CD4-positive, alpha-beta T cell treated with Interferon alpha-2 for 1 hour (primary cell): ENCODE measurements at regions not wholly inside any gene's neighbourhood (a gene's known extent, or its start where the extent isn't known, plus 50 kb on each side); places are given as distances from the start of the nearest gene placed in this dataset.

Source experiments
- DNase-seq, 2 donors: peaks; one replicate each; pipeline ENCODE4 v3.0.0-alpha.2; 2020 to 2022

DNA sequence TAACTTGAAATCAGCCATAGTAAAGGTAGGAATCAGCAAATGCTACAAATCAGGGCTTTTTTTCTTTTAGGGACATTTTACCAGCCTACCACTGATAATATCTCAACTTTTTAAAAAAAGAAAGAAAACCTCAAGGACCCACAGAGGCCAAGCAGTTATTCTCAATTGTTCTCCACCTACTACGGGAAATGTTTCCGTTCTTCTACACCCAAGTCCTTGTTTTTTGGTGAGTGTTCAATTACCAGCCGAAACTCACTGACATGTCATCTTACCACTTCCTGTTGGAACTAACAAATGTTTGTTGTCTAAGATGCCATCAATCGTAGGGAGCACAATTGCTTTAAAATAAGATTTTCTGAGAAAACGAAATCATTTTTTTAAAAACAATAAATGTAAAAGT is 50.2 kb upstream of the CDK1 start:
- peak; percentile 41 to 88 for DNase-seq

DNA sequence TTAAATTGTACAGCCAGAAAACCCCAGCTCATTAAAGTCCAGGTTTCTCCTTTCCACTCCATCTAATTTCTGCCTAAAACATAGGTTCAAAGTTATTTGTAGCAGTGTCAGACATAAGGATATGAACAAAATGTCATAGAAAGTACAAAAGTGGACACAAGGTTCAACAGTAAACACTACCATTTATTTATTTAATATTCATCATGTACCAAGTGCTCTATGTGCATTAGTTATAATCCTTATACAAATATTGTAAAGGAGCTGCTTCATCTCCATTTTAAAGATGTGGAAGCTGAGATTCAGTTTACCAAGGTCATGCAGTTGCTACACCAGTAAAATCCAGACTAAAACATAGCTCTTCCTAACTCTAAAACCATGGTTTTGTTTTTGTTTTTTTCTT is 52.0 kb upstream of the CDK1 start:
- DNase-seq, result no peak

DNA sequence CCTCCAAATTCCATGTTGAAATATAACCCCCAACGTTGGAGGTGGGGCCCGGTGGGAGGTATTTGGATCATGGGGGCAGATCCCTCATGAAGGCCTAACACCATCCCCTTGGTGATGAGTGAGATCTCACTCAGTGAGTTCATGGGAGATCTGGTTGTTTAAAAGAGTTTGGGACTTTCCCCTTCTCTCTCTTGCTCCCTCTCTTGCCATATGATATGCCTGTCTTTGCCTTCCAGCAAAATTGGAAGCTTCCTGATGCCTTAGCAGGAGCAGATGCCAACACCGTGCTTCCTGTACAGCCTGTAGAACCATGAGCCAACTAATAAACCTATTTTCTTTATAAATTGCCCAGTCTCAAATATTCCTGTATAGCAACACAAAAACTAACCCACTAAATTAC is 55.7 kb upstream of the CDK1 start:
- no peak for DNase-seq

DNA sequence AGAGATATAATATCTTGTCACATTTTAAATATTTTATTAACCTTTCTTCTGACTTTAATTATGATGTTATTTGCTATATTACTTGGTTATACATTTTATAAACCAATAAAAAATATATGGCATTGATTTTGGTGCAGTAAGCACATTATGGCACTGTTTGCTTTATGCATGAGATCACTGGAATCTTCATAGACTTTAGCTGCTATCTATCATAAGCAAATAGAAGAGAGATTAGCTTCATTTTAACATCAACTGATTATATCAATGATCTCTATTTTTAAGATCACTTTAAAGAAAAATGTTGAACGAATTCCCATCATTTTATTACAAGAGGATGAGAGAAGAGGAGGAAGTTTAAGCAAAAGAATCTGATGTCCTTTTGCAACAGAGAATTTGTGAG is 58.6 kb upstream of the CDK1 start:
- no peak for DNase-seq

DNA sequence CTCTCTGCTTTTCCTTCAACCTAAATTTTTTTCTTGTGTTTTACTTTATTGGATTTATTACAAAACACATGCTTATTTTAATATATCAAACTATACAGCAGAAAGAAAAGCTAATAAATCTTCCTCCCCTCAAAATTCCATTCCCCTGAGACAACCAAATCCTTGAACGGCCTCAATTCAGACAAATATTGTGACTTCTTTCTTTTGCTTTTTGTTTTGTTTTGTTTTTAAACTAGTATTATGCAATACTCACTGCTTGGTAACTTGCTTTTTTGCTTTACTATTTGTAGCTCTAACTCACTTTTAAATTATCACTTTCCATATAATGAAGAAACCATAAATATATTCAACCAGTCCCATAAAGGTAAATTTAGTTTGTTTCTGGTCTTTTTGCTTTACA is 59.4 kb upstream of the CDK1 start:
- DNase-seq, result no peak

DNA sequence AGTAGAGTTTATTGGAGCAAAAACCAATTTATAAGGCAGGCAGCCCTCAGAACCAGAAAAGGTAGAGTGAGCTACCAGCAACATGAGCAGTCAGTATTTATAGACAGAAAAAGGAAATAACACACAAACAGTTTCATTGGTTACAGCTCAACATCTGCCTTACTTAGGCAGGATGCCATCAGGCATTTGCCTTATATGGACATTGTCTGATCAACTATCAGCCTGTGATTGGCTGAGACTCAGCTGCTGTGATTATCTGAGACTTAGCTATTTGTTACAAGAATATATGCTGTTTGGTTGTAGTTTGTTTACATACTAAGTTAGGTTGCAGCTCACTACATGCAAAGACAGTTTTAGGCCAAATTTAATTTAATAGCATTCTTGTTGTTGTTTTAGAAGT is 60.4 kb upstream of the CDK1 start:
- no peak for DNase-seq

DNA sequence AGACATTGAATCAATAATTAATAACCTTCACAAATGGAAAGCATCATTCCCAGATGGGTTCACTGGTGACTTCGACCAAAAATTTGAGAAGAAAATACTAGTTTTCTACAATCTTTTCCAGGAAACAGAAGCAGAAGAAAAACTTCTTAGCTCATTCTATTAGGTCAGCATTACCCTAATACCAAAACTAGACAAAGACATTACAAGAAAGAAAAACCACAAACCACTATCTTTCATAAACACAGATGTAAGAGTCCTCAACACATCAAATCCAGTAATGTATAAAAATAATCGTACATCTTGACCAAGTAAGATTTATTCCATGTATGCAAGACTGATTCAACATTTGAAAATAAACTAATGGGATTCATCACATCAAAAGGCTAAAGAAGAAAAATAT is 64.0 kb upstream of the CDK1 start:
- DNase-seq, result peak in 1 of 2 donors; percentile 60

DNA sequence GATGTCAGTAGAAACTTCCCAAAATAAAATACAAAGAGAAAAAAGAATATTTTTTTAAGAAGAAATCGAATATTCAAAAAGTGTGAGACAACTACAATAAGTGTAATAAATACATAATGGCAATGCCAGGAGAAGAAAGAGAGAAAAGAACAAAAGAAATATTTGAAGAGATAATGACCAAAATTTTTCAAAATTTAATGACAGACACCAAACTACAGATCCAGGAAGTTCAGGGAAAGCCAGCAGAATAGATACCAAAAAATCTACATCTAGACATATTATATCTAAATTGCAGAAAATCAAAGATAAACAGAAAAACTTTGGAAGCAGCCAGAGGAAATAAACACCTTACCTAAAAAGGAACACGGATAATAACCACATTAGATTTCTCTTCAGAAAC is 66.8 kb upstream of the CDK1 start:
- no peak for DNase-seq

DNA sequence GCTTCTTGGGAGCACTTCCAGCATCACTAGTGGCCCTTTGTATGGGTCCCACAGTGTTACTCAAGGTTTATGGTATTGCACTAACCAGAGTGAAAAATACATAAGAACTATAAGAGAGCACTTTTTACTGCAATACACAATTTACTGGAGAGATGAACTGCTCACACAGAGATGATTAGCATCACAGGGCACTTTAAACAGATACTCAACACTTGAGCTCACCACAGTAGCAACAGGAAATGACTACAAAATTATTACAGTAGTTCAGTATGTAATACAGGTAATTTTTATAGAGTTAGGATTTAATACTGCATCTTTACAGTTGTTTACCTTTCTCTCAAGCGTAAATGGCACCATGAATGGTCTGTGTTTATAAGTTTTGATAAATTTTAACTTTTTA is 68.2 kb upstream of the CDK1 start:
- DNase-seq, result no peak

DNA sequence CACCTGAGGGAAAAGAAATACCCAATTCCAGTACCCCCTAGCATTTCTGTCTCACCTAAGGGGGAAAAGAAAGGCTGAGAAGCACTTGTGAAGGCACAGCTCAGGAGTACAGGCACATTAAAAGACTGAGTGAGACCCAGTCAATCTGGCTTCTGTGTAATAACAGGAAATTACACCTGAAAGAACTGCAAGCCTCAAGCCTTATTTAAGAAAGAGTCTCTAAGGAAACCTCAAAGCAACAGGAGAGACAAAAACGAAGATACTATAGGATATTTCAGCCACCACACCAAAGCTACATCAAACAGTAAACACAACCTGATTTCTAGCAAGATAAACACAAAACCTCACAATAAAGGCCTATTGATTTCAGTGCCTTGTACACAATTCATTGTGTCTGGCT is 69.6 kb upstream of the CDK1 start:
- peak in 1 of 2 donors; percentile 62 for DNase-seq

DNA sequence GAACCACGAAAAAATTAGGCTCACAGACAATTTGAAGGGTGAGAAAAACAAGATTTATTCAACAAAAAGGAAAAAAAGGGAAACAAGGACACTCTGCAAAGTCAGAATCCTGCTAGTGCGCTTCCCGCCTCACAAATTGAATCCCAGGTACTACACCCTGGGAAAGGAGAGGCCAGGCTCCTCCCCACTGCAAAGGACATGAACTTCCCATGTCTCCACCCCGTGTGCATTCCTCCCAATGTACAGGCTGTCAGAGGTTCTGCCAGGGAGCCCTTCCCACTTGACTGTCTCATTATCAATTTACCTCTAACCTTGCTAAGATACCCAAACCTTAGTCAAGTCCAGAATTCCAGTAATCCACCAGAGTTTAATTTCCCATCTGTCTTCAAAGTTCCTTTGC is 70.4 kb upstream of the CDK1 start:
- no peak for DNase-seq

DNA sequence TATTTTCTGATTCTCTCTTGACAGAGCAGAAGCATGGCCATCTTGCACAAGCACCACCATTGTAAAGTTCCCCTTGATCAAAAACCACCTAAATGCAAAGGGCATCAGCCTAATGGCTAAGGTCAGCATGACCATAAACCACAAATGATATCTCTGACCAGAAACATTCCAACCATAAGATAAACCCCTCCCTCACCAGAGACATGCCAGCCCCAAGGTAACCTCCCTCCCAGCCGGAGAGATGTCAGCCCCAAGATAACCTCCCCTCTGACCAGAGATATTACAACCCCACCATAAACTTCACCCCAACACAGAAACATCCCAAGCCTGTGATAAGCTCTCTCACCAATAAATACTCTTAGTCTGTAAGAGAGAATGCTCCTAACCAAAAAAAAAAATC is 72.1 kb upstream of the CDK1 start:
- DNase-seq, result no peak

DNA sequence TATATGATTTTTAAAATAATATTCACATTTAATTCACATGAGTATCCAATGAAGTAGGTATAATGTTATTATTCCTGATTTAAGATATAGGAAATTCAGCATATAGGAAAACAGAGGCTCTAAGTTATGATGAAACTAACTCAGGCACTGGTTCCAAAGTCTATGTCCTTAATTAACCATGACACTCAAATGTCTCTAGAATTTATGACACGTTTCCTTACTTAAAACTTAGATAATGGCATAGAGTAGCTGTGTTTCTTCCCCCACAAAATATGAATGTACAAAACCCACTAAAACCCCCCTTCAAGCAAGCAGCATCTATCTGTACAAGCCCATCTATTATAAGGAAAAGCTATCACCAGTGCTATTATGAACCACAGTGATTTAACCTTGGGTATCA is 72.9 kb upstream of the CDK1 start:
- no peak for DNase-seq

DNA sequence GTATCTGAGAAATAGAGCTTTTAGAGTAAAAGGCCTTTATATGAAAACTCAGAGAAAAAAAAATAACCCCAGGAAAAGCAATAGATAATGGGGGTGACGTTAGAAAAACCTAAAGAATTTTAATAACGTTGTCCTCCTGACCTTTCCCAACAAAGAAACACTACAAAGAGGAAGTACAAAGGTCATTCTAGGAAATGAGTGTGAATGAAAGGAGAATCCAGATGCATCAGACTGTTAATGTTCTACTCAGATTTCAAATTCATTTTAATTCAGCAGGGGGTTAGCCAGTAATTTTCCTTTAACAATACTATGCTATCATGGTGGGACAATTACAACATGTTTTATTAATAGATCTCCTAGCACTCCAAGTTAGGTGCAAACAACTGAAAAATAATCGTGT is 73.8 kb upstream of the CDK1 start:
- no peak for DNase-seq

DNA sequence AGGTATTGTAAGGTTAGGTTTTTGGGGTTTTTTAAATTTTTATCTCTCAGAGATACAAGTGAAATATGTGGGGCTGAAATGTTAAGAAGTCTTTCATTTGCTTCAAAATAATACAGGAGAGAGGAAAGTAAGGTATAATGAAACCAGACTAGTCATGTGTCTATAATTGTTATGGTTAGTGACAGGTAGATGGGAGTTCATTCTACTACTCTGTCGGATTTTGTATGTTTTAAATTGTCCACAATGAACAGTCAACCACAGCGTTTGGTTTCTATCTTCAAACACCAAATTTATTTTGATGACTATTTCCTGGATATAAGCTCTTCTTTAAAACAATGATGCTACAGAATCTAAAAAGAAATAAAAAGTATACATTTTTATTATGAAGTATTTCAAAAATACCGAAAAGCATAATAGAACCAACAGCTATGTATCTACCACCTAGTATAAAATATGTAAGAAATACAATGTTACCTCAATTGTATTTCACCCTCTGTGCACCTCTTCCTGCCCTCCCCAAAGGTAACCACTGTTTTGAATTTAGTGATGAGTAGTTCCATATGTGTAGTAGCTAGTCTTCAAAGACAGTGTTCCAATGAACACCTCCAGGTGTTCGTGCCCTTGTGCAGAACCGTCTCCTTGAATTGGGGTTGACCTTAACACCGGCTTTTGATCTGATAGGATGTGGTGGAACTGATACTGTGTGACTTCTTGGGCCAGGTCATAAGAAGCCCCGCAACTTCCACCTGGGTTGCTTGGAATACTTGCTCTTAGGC is 74.8 kb upstream of the CDK1 start:
- peak in 1 of 2 donors; percentile 17 for DNase-seq

DNA sequence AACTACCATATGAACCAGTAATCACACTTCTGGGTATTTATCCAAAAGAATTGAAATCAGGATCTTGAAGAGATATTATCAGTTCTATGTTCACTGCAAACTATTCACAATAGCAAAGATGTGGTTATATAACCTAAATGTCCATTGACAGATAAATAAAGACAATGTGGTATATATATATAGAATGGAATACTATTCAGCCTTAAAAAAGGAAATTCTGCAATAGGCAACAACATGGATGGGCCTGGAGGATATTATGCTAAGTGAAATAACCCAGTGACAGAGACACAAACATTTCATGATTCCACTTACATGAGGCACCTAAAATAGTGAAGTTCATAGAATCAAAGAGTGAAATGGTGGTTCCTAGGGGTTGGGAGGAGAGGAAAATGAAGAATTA is 90.6 kb upstream of the CDK1 start:
- DNase-seq, result no peak

DNA sequence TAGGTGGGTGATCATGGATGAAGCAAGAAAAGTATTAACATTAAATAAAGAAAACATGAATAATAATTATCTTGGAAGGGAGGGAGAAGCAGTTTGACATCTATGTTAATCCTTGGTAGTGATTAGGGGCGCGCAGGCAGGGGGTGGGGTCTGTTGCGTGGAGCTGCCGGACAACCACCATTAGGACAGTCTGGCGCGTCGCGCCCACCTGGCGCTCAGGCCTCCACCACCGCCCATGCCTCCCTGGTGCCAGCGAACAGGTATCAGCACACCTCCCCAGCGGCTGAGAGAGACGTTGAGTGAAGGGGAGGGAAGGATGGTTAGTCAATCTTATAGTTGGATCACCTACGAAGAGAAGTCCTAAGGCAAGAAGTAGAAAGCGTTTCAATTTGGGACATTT is 94.2 kb upstream of the CDK1 start:
- DNase-seq, result no peak

DNA sequence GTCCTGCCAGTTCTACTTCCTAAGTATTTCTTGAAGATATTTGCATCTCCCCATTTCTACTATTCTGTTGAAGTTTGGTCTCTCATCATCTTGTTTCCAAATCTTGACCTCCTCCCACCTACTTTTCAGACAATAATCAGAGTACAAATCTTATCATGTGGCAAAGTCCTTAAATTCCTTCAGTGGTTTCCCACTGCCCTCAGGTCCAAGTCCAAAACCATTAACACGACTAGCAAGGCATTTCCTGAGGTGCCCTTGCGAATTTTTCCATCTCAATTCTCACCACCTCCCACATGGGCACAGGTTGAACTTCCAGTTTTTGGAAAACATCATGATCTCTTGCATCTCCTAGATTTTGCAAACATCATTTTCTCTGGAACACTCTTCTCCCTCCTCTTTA is 97.2 kb upstream of the CDK1 start:
- no peak for DNase-seq

DNA sequence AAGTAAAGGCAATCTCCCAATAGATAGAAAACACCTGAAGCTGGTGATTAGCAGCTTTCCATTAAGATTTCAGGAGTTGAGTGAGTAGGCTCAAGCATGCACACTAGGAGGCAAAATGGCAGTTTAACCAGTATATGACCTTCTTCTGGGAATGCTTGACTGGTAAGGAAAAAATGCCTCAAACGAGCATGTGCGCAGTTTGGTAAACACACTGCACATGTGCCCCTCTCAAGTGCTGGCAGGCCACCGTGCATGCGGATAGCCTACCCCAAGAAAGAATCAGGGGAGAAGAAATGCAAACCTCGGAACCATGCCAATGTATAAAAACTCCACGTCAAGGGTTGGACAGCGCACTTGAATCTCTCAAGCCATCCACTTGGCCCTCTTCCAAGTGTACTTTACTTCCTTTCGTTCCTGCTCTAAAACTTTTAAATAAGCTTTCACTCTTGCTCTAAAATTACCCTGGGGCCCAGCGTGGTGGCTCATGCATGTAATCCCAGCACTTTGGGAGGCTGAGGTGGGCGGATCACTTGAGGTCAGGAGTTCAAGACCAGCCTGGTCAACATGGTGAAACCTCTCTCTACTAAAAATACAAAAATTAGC is 98.8 kb upstream of the CDK1 start:
- no peak for DNase-seq

DNA sequence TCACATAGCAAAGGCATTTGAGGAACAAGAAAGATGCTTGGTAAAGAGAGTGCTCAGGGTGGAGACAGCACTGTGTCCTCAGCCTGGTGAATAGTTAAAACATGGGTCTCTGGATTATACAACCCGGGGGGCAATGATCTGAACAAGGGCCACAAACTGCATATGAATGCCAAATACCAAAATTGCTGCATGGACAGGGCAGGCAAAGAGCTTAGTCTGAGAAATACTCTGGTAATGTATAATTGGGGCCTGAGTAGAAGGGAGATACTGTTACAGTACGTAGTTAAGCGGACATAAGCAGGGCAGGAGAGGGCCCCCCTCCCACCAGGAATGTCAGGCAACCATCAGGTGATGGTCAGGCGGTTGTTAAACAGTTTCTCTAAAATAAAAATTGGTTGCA is 99.3 kb upstream of the CDK1 start:
- DNase-seq, result no peak

DNA sequence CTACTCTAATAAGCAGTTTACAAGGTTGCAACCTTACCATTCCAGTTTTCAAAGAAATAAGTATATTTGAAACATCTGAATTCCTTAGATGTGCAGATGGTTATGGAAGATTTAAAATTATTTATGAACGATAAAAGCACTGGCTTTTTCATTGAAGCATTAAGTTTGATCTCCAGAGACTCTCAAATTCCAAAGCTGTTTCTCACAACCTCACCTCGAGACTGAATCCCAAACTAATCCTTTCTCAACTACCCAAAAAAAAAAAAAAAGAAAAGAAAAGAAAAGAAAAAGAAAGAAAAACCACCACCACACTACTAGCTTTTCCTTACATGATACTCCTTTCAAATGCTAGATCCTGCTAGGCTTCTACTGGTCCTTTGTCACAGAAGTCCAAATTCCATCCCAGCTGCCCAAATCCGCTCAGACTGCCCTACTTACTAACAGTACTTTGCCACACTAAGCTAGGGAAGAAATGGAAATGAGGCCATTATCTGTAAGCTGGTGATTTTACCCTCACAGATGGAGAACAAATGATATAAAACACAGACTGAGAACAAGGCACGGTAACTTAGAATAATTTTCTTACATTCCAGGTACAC is 100.6 kb upstream of the CDK1 start:
- DNase-seq, result no peak

DNA sequence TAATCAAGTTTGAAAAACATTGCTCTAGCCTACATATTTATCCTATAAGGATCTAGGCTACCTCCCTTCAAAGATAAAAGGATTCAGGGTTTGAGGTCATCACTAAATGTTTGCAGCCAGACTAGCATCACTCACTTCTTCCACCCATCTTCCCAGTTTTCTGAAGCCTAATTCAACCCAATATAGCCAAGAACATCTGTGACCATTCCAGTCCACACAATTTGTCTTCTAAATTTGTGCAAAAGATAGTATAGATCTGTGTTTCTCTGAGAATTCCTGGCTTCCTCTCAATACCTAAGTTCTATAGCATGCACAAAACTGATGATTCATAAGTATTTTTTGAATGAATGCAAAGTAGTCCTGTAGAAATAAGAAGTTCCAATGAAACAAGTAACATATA is 103.0 kb upstream of the CDK1 start:
- no peak for DNase-seq

DNA sequence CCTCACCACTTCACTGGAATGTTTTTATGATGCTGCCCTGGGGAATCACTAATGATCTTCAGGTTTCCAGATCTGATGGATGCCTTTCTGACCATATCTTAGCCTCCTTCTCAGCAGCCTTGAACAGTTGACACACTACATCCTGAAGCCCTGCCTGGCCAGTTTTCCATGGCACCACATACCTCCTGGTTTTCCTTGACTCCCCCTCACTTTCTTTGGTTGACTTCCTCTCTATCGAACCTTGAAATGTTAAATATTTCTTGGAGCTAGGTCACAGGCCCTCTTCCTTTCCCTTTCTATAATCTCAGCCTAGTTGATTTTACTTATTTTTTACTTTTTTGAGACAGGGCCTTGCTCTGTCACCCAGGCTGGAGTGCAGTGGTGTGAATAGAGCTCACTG is 108.8 kb upstream of the CDK1 start:
- DNase-seq, result no peak

DNA sequence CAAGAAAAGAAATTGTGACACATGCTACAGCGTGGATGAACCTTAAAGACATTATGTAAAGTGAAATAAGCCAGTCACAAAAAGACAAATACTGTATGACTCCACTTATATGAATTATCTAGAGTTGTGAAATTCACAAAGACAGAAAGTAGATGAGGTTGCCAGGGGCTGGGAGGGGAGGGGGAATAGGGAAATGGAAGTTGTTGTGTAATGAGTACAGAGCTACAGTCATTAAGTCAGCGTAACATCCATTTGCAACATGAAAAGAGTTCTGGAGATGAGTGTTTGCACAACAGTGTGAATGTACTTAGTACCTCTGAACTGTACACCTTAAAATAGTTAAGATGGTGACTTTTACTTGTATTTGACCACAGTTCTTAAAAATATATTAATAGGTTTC is 112.1 kb upstream of the CDK1 start:
- DNase-seq, result peak in 1 of 2 donors; percentile 47

DNA sequence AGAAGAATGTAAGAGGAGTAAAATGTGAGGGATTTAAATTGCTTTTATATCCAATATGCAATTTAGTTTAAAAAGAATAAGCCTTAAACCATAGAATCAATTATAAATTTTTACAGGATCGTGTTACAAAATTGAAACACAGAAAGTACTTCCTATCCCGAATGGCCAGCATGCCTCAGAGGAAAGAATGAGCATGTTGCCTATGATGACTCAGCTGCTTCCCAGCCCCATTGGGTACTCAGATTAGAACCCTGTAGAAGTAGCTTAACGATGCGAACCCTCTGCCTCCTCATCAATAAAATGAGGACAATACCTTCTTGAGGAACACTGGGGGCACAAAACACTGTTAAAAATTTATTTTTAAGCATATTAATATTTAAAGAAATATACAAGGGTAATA is 113.4 kb upstream of the CDK1 start:
- no peak for DNase-seq
